ENCODE measurements at regions not wholly inside any gene's neighbourhood (a gene's known extent, or its start where the extent isn't known, plus 50 kb on each side); places are given as distances from the start of the nearest gene placed in this dataset.
"Not testable (repeated sequence)": the region's sequence is repeated elsewhere in the genome, so short reads cannot be mapped to it uniquely, and the experiment has no call there.

GRCh38 chr4:75340561-75340960 is 173.6 kb downstream of the RCHY1 start:
- Histone ChIP-seq H3K4me1 (ENCODE audit: insufficient read depth, low read length) (no peaks in the 10 kb centered on the region), H3K9ac (ENCODE audit: low read depth, low read length) (no peak overlapping the region), H3K36me3 (ENCODE audit: insufficient read depth, low read length) (no peaks in the 10 kb centered on the region), H3K27ac (ENCODE audit: low read depth, low read length) (no peak overlapping the region), H3K4me3 (ENCODE audit: low read length) (no peak overlapping the region), H3K27me3 (ENCODE audit: insufficient read depth, low read length) (no peaks in the 10 kb centered on the region), H3K9me3 (ENCODE audit: insufficient read depth, low read depth, low read length) (no peaks in the 10 kb centered on the region)

GRCh38 chr4:75338352-75338880 is 175.8 kb downstream of the RCHY1 start:
- no peak overlapping the region for H3K4me3 ChIP-seq (ENCODE audit: low read length)
- no peak overlapping the region for H3K27ac ChIP-seq (ENCODE audit: low read depth, low read length)
- no peaks in the 10 kb centered on the region for H3K9me3 ChIP-seq (ENCODE audit: insufficient read depth, low read depth, low read length)
- H3K36me3 ChIP-seq (ENCODE audit: insufficient read depth, low read length): no peaks in the 10 kb centered on the region
- H3K9ac ChIP-seq (ENCODE audit: low read depth, low read length): no peak overlapping the region
- no peaks in the 10 kb centered on the region for H3K27me3 ChIP-seq (ENCODE audit: insufficient read depth, low read length)
- no peaks in the 10 kb centered on the region for H3K4me1 ChIP-seq (ENCODE audit: insufficient read depth, low read length)
- 74% methylated on average over 1 of the region's 1 CpG for WGBS

GRCh38 chr4:75327804-75328512 is 186.2 kb downstream of the RCHY1 start:
- H3K9me3 ChIP-seq (ENCODE audit: insufficient read depth, low read depth, low read length): no peaks in the 10 kb centered on the region
- H3K36me3 ChIP-seq (ENCODE audit: insufficient read depth, low read length): no peaks in the 10 kb centered on the region
- WGBS: 89% methylated on average over 4 of the region's 4 CpGs
- H3K9ac ChIP-seq (ENCODE audit: low read depth, low read length): no peak overlapping the region
- H3K27me3 ChIP-seq (ENCODE audit: insufficient read depth, low read length): no peaks in the 10 kb centered on the region
- H3K4me1 ChIP-seq (ENCODE audit: insufficient read depth, low read length): peaks cover 18% of the 10 kb centered on the region
- no peak overlapping the region for H3K27ac ChIP-seq (ENCODE audit: low read depth, low read length)
- H3K4me3 ChIP-seq (ENCODE audit: low read length): no peak overlapping the region

GRCh38 chr4:75325318-75325979 is 188.8 kb downstream of the RCHY1 start:
- Histone ChIP-seq H3K27ac (ENCODE audit: low read depth, low read length) (no peak overlapping the region), H3K9ac (ENCODE audit: low read depth, low read length) (no peak overlapping the region), H3K4me1 (ENCODE audit: insufficient read depth, low read length) (peaks cover 18% of the 10 kb centered on the region), H3K36me3 (ENCODE audit: insufficient read depth, low read length) (no peaks in the 10 kb centered on the region), H3K4me3 (ENCODE audit: low read length) (no peak overlapping the region), H3K9me3 (ENCODE audit: insufficient read depth, low read depth, low read length) (no peaks in the 10 kb centered on the region), H3K27me3 (ENCODE audit: insufficient read depth, low read length) (no peaks in the 10 kb centered on the region)
- 92% methylated on average over 2 of the region's 2 CpGs for whole genome bisulfite sequencing

GRCh38 chr4:75321484-75321883 is 192.7 kb downstream of the RCHY1 start:
- WGBS: 93% methylated on average over 5 of the region's 5 CpGs
- H3K4me3 ChIP-seq (ENCODE audit: low read length): no peak overlapping the region
- no peak overlapping the region for H3K27ac ChIP-seq (ENCODE audit: low read depth, low read length)
- no peaks in the 10 kb centered on the region for H3K36me3 ChIP-seq (ENCODE audit: insufficient read depth, low read length)
- no peaks in the 10 kb centered on the region for H3K9me3 ChIP-seq (ENCODE audit: insufficient read depth, low read depth, low read length)
- no peaks in the 10 kb centered on the region for H3K27me3 ChIP-seq (ENCODE audit: insufficient read depth, low read length)
- no peak overlapping the region for H3K9ac ChIP-seq (ENCODE audit: low read depth, low read length)
- H3K4me1 ChIP-seq (ENCODE audit: insufficient read depth, low read length): peaks cover 11% of the 10 kb centered on the region

- H3K27ac ChIP-seq (ENCODE audit: low read depth, low read length); H3K27me3 ChIP-seq (ENCODE audit: insufficient read depth, low read length); H3K9me3 ChIP-seq (ENCODE audit: insufficient read depth, low read depth, low read length); H3K9ac ChIP-seq (ENCODE audit: low read depth, low read length); H3K4me1 ChIP-seq (ENCODE audit: insufficient read depth, low read length); H3K4me3 ChIP-seq (ENCODE audit: low read length); H3K36me3 ChIP-seq (ENCODE audit: insufficient read depth, low read length): not testable (repeated sequence)
- 92% methylated on average over 10 of the region's 10 CpGs for WGBS
These were observed 196.6 kb downstream of the RCHY1 start for GRCh38 chr4:75317641-75318040.

- no peak overlapping the region for H3K4me3 ChIP-seq (ENCODE audit: low read length)
- peaks cover 20% of the 10 kb centered on the region for H3K9me3 ChIP-seq (ENCODE audit: insufficient read depth, low read depth, low read length)
- H3K36me3 ChIP-seq (ENCODE audit: insufficient read depth, low read length): no peaks in the 10 kb centered on the region
- no peak overlapping the region for H3K27ac ChIP-seq (ENCODE audit: low read depth, low read length)
- 75% methylated on average over 1 of the region's 1 CpG for WGBS
- no peaks in the 10 kb centered on the region; the same call in 1 of the 2 replicates for H3K4me1 ChIP-seq (ENCODE audit: insufficient read depth, low read length)
- H3K9ac ChIP-seq (ENCODE audit: low read depth, low read length): no peak overlapping the region
- no peaks in the 10 kb centered on the region for H3K27me3 ChIP-seq (ENCODE audit: insufficient read depth, low read length)
These were observed 206.2 kb downstream of the RCHY1 start for GRCh38 chr4:75308049-75308448.

- peaks cover 15% of the 10 kb centered on the region for H3K9me3 ChIP-seq (ENCODE audit: insufficient read depth, low read depth, low read length)
- H3K9ac ChIP-seq (ENCODE audit: low read depth, low read length): no peak overlapping the region
- no peak overlapping the region for H3K4me3 ChIP-seq (ENCODE audit: low read length)
- WGBS: 93% methylated on average over 3 of the region's 3 CpGs
- no peaks in the 10 kb centered on the region for H3K27me3 ChIP-seq (ENCODE audit: insufficient read depth, low read length)
- H3K36me3 ChIP-seq (ENCODE audit: insufficient read depth, low read length): no peaks in the 10 kb centered on the region
- no peaks in the 10 kb centered on the region; the same call in 1 of the 2 replicates for H3K4me1 ChIP-seq (ENCODE audit: insufficient read depth, low read length)
- no peak overlapping the region for H3K27ac ChIP-seq (ENCODE audit: low read depth, low read length)
These were observed 207.7 kb downstream of the RCHY1 start for GRCh38 chr4:75306506-75306905.

GRCh38 chr4:75302648-75303047 is 211.6 kb downstream of the RCHY1 start:
- no peak overlapping the region for H3K4me3 ChIP-seq (ENCODE audit: low read length)
- H3K4me1 ChIP-seq (ENCODE audit: insufficient read depth, low read length): no peaks in the 10 kb centered on the region
- H3K27me3 ChIP-seq (ENCODE audit: insufficient read depth, low read length): no peaks in the 10 kb centered on the region
- 90% methylated on average over 2 of the region's 2 CpGs for WGBS
- H3K9ac ChIP-seq (ENCODE audit: low read depth, low read length): no peak overlapping the region
- H3K36me3 ChIP-seq (ENCODE audit: insufficient read depth, low read length): no peaks in the 10 kb centered on the region
- H3K9me3 ChIP-seq (ENCODE audit: insufficient read depth, low read depth, low read length): peaks cover 19% of the 10 kb centered on the region
- H3K27ac ChIP-seq (ENCODE audit: low read depth, low read length): no peak overlapping the region

GRCh38 chr4:75289914-75290582 is 224.2 kb downstream of the RCHY1 start:
- no peak overlapping the region for H3K9ac ChIP-seq (ENCODE audit: low read depth, low read length)
- no peak overlapping the region for H3K27ac ChIP-seq (ENCODE audit: low read depth, low read length)
- no peaks in the 10 kb centered on the region for H3K4me1 ChIP-seq (ENCODE audit: insufficient read depth, low read length)
- no peaks in the 10 kb centered on the region for H3K36me3 ChIP-seq (ENCODE audit: insufficient read depth, low read length)
- H3K27me3 ChIP-seq (ENCODE audit: insufficient read depth, low read length): no peaks in the 10 kb centered on the region
- 60% methylated on average over 7 of the region's 7 CpGs for WGBS
- no peak overlapping the region for H3K4me3 ChIP-seq (ENCODE audit: low read length)
- no peaks in the 10 kb centered on the region for H3K9me3 ChIP-seq (ENCODE audit: insufficient read depth, low read depth, low read length)

GRCh38 chr4:75287738-75288517 is 226.3 kb downstream of the RCHY1 start:
- Histone ChIP-seq H3K36me3 (ENCODE audit: insufficient read depth, low read length) (no peaks in the 10 kb centered on the region), H3K27me3 (ENCODE audit: insufficient read depth, low read length) (no peaks in the 10 kb centered on the region), H3K9me3 (ENCODE audit: insufficient read depth, low read depth, low read length) (no peaks in the 10 kb centered on the region), H3K4me1 (ENCODE audit: insufficient read depth, low read length) (no peaks in the 10 kb centered on the region), H3K27ac (ENCODE audit: low read depth, low read length) (no peak overlapping the region), H3K9ac (ENCODE audit: low read depth, low read length) (no peak overlapping the region), H3K4me3 (ENCODE audit: low read length) (no peak overlapping the region)
- 92% methylated on average over 7 of the region's 8 CpGs for WGBS

Data from HUES64 (cell line).